ENCODE measurements at regions not wholly inside any gene's neighbourhood (a gene's known extent, or its start where the extent isn't known, plus 50 kb on each side); places are given as distances from the start of the nearest gene placed in this dataset.

DNA sequence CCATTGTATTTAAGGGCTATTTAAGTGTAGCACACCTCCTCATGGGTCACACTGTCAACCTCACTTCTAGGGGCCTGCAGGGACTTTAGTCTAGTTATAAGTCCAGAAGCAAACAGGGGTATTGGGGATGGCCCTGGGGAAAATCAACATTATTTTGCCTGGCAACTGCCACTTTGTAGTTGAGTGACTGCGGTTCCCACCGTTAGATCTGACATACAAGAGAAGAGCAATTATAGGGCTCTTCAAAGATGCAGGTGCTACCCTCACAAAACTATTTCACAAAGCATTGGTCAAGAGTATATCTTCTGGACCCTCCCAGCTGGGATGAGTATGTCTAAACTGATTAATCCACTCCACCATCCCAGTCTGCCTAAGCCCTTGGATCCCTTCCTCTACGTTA is 133.0 kb upstream of the PCBD1 start:
- Mint-ChIP-seq H3K27me3 (ENCODE audit: low read depth) (peaks cover 8% of the 10 kb centered on the region), H3K27ac (no peak overlapping the region), H3K9me3 (peaks cover 8% of the 10 kb centered on the region), H3K4me3 (no peak overlapping the region), H3K4me1 (no peaks in the 10 kb centered on the region), H3K36me3 (ENCODE audit: low read depth) (no peaks in the 10 kb centered on the region)
- TF ChIP-seq, protein P1, sequence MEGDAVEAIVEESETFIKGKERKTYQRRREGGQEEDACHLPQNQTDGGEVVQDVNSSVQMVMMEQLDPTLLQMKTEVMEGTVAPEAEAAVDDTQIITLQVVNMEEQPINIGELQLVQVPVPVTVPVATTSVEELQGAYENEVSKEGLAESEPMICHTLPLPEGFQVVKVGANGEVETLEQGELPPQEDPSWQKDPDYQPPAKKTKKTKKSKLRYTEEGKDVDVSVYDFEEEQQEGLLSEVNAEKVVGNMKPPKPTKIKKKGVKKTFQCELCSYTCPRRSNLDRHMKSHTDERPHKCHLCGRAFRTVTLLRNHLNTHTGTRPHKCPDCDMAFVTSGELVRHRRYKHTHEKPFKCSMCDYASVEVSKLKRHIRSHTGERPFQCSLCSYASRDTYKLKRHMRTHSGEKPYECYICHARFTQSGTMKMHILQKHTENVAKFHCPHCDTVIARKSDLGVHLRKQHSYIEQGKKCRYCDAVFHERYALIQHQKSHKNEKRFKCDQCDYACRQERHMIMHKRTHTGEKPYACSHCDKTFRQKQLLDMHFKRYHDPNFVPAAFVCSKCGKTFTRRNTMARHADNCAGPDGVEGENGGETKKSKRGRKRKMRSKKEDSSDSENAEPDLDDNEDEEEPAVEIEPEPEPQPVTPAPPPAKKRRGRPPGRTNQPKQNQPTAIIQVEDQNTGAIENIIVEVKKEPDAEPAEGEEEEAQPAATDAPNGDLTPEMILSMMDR (IDR thresholded peaks at IDR 0.05; ENCODE audit: unreplicated experiment in 3 of 3) = no peak

GRCh38 chr10:71023704-71024283 is 135.4 kb upstream of the PCBD1 start:
- TF ChIP-seq, protein P1 (IDR thresholded peaks at IDR 0.05; ENCODE audit: unreplicated experiment in 3 of 3) = no peak
- H3K4me3 Mint-ChIP-seq = no peak overlapping the region

GRCh38 chr10:71024490-71024889 is 136.1 kb upstream of the PCBD1 start:
- H3K27me3 Mint-ChIP-seq (ENCODE audit: low read depth) = peaks cover 20% of the 10 kb centered on the region
- peaks cover 4% of the 10 kb centered on the region for H3K4me1 Mint-ChIP-seq
- H3K36me3 Mint-ChIP-seq (ENCODE audit: low read depth) = no peaks in the 10 kb centered on the region
- no peak overlapping the region for H3K4me3 Mint-ChIP-seq
- H3K9me3 Mint-ChIP-seq = peaks cover 8% of the 10 kb centered on the region
- no peak overlapping the region for H3K27ac Mint-ChIP-seq
- TF ChIP-seq, protein P1 (IDR thresholded peaks at IDR 0.05; ENCODE audit: unreplicated experiment in 3 of 3) = no peak

More at GRCh38 chr10:71023704-71024283, 135.4 kb upstream of the PCBD1 start:
- H3K4me1 Mint-ChIP-seq = peaks cover 4% of the 10 kb centered on the region
- H3K36me3 Mint-ChIP-seq (ENCODE audit: low read depth) = no peaks in the 10 kb centered on the region
- H3K27me3 Mint-ChIP-seq (ENCODE audit: low read depth) = peaks cover 20% of the 10 kb centered on the region
- peaks cover 8% of the 10 kb centered on the region for H3K9me3 Mint-ChIP-seq
- no peak overlapping the region for H3K27ac Mint-ChIP-seq

GRCh38 chr10:71025535-71025934 is 137.2 kb upstream of the PCBD1 start:
- Mint-ChIP-seq H3K36me3 (ENCODE audit: low read depth) (no peaks in the 10 kb centered on the region), H3K4me3 (no peak overlapping the region), H3K4me1 (peaks cover 7% of the 10 kb centered on the region), H3K27ac (no peak overlapping the region), H3K9me3 (peaks cover 8% of the 10 kb centered on the region), H3K27me3 (ENCODE audit: low read depth) (peaks cover 20% of the 10 kb centered on the region)
- TF ChIP-seq, protein P1 (IDR thresholded peaks at IDR 0.05; ENCODE audit: unreplicated experiment in 3 of 3) = no peak

DNA sequence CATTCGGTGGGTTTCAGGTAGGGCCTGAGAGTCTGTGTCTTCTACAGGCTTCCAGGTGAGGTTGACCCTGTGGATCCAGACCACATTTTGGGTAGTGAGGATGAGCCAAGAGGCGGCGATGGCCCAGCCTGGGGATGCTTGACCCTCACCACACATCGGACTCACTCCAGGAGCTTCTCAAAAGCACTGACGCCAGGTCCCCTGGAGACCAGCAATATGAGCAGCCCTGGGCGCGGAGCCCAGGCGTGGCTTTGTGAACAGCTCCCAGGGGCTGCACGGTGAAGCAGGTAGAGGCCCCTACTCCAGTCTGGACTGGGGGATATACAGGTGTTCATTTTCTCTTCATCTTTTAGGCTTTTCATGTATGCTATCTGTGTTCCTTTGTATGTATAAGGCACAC is 139.7 kb upstream of the PCBD1 start:
- Mint-ChIP-seq H3K27me3 (ENCODE audit: low read depth) (peaks cover 40% of the 10 kb centered on the region), H3K27ac (no peak overlapping the region), H3K4me1 (peaks cover 32% of the 10 kb centered on the region), H3K4me3 (no peak overlapping the region), H3K9me3 (peaks cover 3% of the 10 kb centered on the region), H3K36me3 (ENCODE audit: low read depth) (no peaks in the 10 kb centered on the region)
- TF ChIP-seq, protein P1 (IDR thresholded peaks at IDR 0.05; ENCODE audit: unreplicated experiment in 3 of 3) = no peak

GRCh38 chr10:71029411-71029892 is 141.1 kb upstream of the PCBD1 start:
- Mint-ChIP-seq H3K27me3 (ENCODE audit: low read depth) (peaks cover 40% of the 10 kb centered on the region), H3K27ac (no peak overlapping the region)
- TF ChIP-seq, protein P1 (IDR thresholded peaks at IDR 0.05; ENCODE audit: unreplicated experiment in 3 of 3) = no peak

More at GRCh38 chr10:71029411-71029892, 141.1 kb upstream of the PCBD1 start:
- H3K9me3 Mint-ChIP-seq = peaks cover 3% of the 10 kb centered on the region
- no peak overlapping the region for H3K4me3 Mint-ChIP-seq
- H3K4me1 Mint-ChIP-seq = peaks cover 32% of the 10 kb centered on the region
- no peaks in the 10 kb centered on the region for H3K36me3 Mint-ChIP-seq (ENCODE audit: low read depth)
